ENCODE measurements at regions not wholly inside any gene's neighbourhood (a gene's known extent, or its start where the extent isn't known, plus 50 kb on each side); places are given as distances from the start of the nearest gene placed in this dataset.

- ChIA-PET CTCF (no interaction called here), POLR2A (no interaction called here)
Measured at GRCh38 chr17:14715561-14715960, 414.7 kb downstream of the HS3ST3B1 start.

- CTCF ChIA-PET = no interaction called here
- POLR2A ChIA-PET = no interaction called here
Measured at GRCh38 chr17:14712611-14713021, 411.7 kb downstream of the HS3ST3B1 start.

- ChIA-PET CTCF (no interaction called here), POLR2A (no interaction called here)
Measured at GRCh38 chr17:14704121-14704520, 403.2 kb downstream of the HS3ST3B1 start.

GRCh38 chr17:14701886-14702285 is 401.0 kb downstream of the HS3ST3B1 start:
- ChIA-PET POLR2A (no interaction called here), CTCF (no interaction called here)

GRCh38 chr17:14699574-14700185 is 398.8 kb downstream of the HS3ST3B1 start:
- CTCF ChIA-PET = no interaction called here
- POLR2A ChIA-PET = no interaction called here

- ChIA-PET CTCF (interaction anchor here (0.6 kb wide), 1 partner anchor 399 kb away, joined by 3 read pairs; no protein-coding TSS in a partner anchor), POLR2A (no interaction called here)
Measured at GRCh38 chr17:14693382-14693781, 392.5 kb downstream of the HS3ST3B1 start.

- ChIA-PET POLR2A (no interaction called here), CTCF (no interaction called here)
Measured at GRCh38 chr17:14690704-14691103, 389.8 kb downstream of the HS3ST3B1 start.

- POLR2A ChIA-PET = no interaction called here
Measured at GRCh38 chr17:14688134-14688533, 387.3 kb downstream of the HS3ST3B1 start.

GRCh38 chr17:14672830-14673229 is 371.9 kb downstream of the HS3ST3B1 start:
- ChIA-PET CTCF (interaction anchor here (0.6 kb wide), 1 partner anchor 507 kb away, joined by 3 read pairs; no protein-coding TSS in a partner anchor), POLR2A (no interaction called here)

More at GRCh38 chr17:14688134-14688533, 387.3 kb downstream of the HS3ST3B1 start:
- CTCF ChIA-PET = no interaction called here

- CTCF ChIA-PET = no interaction called here
- POLR2A ChIA-PET = no interaction called here
Measured at GRCh38 chr17:14670861-14671260, 370.0 kb downstream of the HS3ST3B1 start.

GRCh38 chr17:14664511-14664910 is 363.6 kb downstream of the HS3ST3B1 start:
- POLR2A ChIA-PET = no interaction called here

GRCh38 chr17:14641117-14641516 is 340.2 kb downstream of the HS3ST3B1 start:
- CTCF ChIA-PET = no interaction called here

More at GRCh38 chr17:14664511-14664910, 363.6 kb downstream of the HS3ST3B1 start:
- CTCF ChIA-PET = no interaction called here

GRCh38 chr17:14637260-14637659 is 336.4 kb downstream of the HS3ST3B1 start:
- CTCF ChIA-PET = no interaction called here
- POLR2A ChIA-PET = no interaction called here

More at GRCh38 chr17:14641117-14641516, 340.2 kb downstream of the HS3ST3B1 start:
- POLR2A ChIA-PET = no interaction called here

- ChIA-PET POLR2A (no interaction called here), CTCF (no interaction called here)
Measured at GRCh38 chr17:14630621-14631020, 329.7 kb downstream of the HS3ST3B1 start.

- ChIA-PET POLR2A (no interaction called here), CTCF (no interaction called here)
Measured at GRCh38 chr17:14630046-14630445, 329.2 kb downstream of the HS3ST3B1 start.

- ChIA-PET POLR2A (no interaction called here), CTCF (no interaction called here)
Measured at GRCh38 chr17:14622615-14623101, 321.8 kb downstream of the HS3ST3B1 start.

- ChIA-PET POLR2A (no interaction called here), CTCF (no interaction called here)
Measured at GRCh38 chr17:14621826-14622614, 321.1 kb downstream of the HS3ST3B1 start.

GRCh38 chr17:14619821-14620220 is 318.9 kb downstream of the HS3ST3B1 start:
- ChIA-PET POLR2A (no interaction called here), CTCF (no interaction called here)

- ChIA-PET POLR2A (no interaction called here), CTCF (interaction anchor here (0.7 kb wide), 1 partner anchor 1142 kb away, joined by 3 read pairs; no protein-coding TSS in a partner anchor)
Measured at GRCh38 chr17:14616528-14616927, 315.6 kb downstream of the HS3ST3B1 start.

- POLR2A ChIA-PET = no interaction called here
Measured at GRCh38 chr17:14605267-14605599, 304.4 kb downstream of the HS3ST3B1 start.

GRCh38 chr17:14604591-14605266 is 303.8 kb downstream of the HS3ST3B1 start:
- ChIA-PET CTCF (no interaction called here), POLR2A (no interaction called here)

More at GRCh38 chr17:14605267-14605599, 304.4 kb downstream of the HS3ST3B1 start:
- CTCF ChIA-PET = no interaction called here

Measured in activated CD8-positive, alpha-beta memory T cell treated with anti-CD3 and anti-CD28 coated beads for 36 hours (primary cell).